Spleen (tissue), 7 donors: ENCODE measurements at regions not wholly inside any gene's neighbourhood (a gene's known extent, or its start where the extent isn't known, plus 50 kb on each side); places are given as distances from the start of the nearest gene placed in this dataset.

Experiments
- POLR2A ChIP-seq, 3 donors: fragments of 450-650 bp; IDR thresholded peaks; one replicate each; pipeline ENCODE4 v1.5.1; 2017; ENCODE audit warnings: antibody characterized with exemption in 3 of 3, mild to moderate bottlenecking in 1 of 3
- POLR2AphosphoS5 ChIP-seq, 3 donors: sonication (generic); formaldehyde crosslinking; IDR thresholded peaks; one replicate each; pipeline ENCODE4 v1.5.1; 2017; ENCODE audit warnings: antibody characterized with exemption in 3 of 3
- TF ChIP-seq, protein P1 (sequence below), 11 experiments: fragments of 200-600 bp in 7 of 11; fragments of 450-650 bp in 4 of 11; sonication (generic) in 4 of 11; IDR thresholded peaks in 8 of 11; conservative IDR thresholded peaks in 3 of 11; 1 replicate in 7 of 11; 2 replicates in 4 of 11; pipeline versions ENCODE4 v1.4.0 to v1.8.0; 2016 to 2021; ENCODE audit warnings: antibody characterized with exemption in 11 of 11, inconsistent platforms in 4 of 11, mild to moderate bottlenecking in 1 of 11
- donor health status: DM: no; HTN: no; CAD: no; lungs with moderate emphysema.
- donor health status: DM: no; HTN: no; CAD: no.
- donor health status: DM: no; HTN: no; CAD: no.

DNA sequence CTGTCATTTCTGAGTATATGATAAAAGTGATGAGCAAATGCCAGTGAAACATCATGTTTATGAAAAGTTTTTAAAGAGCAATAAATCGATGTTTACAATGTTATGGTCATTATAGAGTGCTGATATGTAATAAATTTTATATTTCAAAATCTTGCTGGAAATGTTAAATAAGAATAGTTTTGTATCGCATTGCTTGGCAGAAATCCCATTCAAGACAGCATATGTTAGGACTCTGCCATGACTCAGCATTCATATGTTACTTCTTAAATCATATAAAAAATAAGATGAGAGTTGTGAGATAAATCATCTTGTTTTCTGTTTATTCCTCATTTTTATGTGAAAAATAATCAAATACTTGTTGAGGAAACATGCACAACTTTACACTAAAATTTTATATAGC, 949.9 kb upstream of the NRXN1 start:
- TF ChIP-seq, protein P1, sequence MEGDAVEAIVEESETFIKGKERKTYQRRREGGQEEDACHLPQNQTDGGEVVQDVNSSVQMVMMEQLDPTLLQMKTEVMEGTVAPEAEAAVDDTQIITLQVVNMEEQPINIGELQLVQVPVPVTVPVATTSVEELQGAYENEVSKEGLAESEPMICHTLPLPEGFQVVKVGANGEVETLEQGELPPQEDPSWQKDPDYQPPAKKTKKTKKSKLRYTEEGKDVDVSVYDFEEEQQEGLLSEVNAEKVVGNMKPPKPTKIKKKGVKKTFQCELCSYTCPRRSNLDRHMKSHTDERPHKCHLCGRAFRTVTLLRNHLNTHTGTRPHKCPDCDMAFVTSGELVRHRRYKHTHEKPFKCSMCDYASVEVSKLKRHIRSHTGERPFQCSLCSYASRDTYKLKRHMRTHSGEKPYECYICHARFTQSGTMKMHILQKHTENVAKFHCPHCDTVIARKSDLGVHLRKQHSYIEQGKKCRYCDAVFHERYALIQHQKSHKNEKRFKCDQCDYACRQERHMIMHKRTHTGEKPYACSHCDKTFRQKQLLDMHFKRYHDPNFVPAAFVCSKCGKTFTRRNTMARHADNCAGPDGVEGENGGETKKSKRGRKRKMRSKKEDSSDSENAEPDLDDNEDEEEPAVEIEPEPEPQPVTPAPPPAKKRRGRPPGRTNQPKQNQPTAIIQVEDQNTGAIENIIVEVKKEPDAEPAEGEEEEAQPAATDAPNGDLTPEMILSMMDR (IDR thresholded peaks at IDR 0.05 in 8 of 11, conservative IDR thresholded peaks at IDR 0.05 in 3 of 11) = no peak
- TF ChIP-seq POLR2AphosphoS5 (IDR thresholded peaks at IDR 0.05) = no peak
- TF ChIP-seq POLR2A (IDR thresholded peaks at IDR 0.05) = no peak
